Neural cell (in vitro differentiated cells): ENCODE measurements at regions not wholly inside any gene's neighbourhood (a gene's known extent, or its start where the extent isn't known, plus 50 kb on each side); places are given as distances from the start of the nearest gene placed in this dataset.
A peak's percentile ranks its signal among the peaks of the same experiment; 100 is the strongest.

Source experiments
- H2AFZ ChIP-seq: fragments of 200-600, 300-800 bp; sonication (generic), shearing (Covaris generic); 2 replicates; pipeline ENCODE4 v1.6.0; 2014; ENCODE audit warnings: low read depth, mild to moderate bottlenecking, antibody characterized with exemption, low read length, moderate library complexity
- H3F3A ChIP-seq: fragments of 200-600 bp; shearing (Covaris generic); 2 replicates; pipeline ENCODE4 v1.6.1; 2016; ENCODE audit warnings: mild to moderate bottlenecking, moderate library complexity, mixed read lengths, antibody characterized with exemption, low read length; ENCODE audit not compliant: insufficient read depth, poor library complexity, severe bottlenecking
- H3K27ac ChIP-seq: fragments of 200-600, 300-800 bp; sonication (generic), shearing (Covaris generic); 2 replicates; pipeline ENCODE4 v1.5.1; 2014; ENCODE audit warnings: mild to moderate bottlenecking, low read length, moderate library complexity
- H3K27me3 ChIP-seq: fragments of 300-800, 200-600 bp; sonication (generic), shearing (Covaris generic); 2 replicates; pipeline ENCODE4 v1.6.0; 2014; ENCODE audit warnings: mild to moderate bottlenecking, low read depth, low read length, moderate library complexity; ENCODE audit not compliant: insufficient read depth
- H3K36me3 ChIP-seq: fragments of 300-800, 200-600 bp; sonication (generic), shearing (Covaris generic); 2 replicates; pipeline ENCODE4 v1.5.1; 2014; ENCODE audit warnings: mild to moderate bottlenecking, antibody characterized with exemption, low read length, moderate library complexity; ENCODE audit not compliant: insufficient read depth
- H3K4me2 ChIP-seq: fragments of 300-800, 200-600 bp; sonication (generic), shearing (Covaris generic); 2 replicates; pipeline ENCODE4 v1.6.0; 2014; ENCODE audit warnings: mild to moderate bottlenecking, low read length
- H3K4me3 ChIP-seq: fragments of 300-800, 200-600 bp; sonication (generic), shearing (Covaris generic); 2 replicates; pipeline ENCODE4 v1.5.1; 2014; ENCODE audit warnings: mild to moderate bottlenecking, low read length, moderate library complexity
- H3K79me2 ChIP-seq: fragments of 200-600 bp; shearing (Covaris generic); replicated peaks from 2 replicates; pipeline ENCODE4 v1.6.0; 2014; ENCODE audit warnings: mild to moderate bottlenecking, low read length, moderate library complexity; ENCODE audit not compliant: insufficient read depth
- H3K9ac ChIP-seq: fragments of 300-800, 200-600 bp; sonication (generic), shearing (Covaris generic); 2 replicates; pipeline ENCODE4 v1.6.1; 2016; ENCODE audit warnings: mild to moderate bottlenecking, low read length, mixed read lengths
- H3K9me2 ChIP-seq: fragments of 200-600 bp; shearing (Covaris generic); 2 replicates; pipeline ENCODE4 v1.6.1; 2016; ENCODE audit warnings: mild to moderate bottlenecking, low read length, mixed read lengths; ENCODE audit not compliant: insufficient read depth
- H3K9me3 ChIP-seq: fragments of 200-600, 300-800 bp; sonication (generic), shearing (Covaris generic); 2 replicates; pipeline ENCODE4 v1.6.1; 2016; ENCODE audit warnings: mild to moderate bottlenecking, mixed run types, low read length, moderate library complexity, mixed read lengths
- H4K20me1 ChIP-seq: fragments of 200-600 bp; shearing (Covaris generic); 2 replicates; pipeline ENCODE4 v1.6.1; 2016; ENCODE audit warnings: mild to moderate bottlenecking, mixed run types; ENCODE audit not compliant: insufficient read depth
- EP300 ChIP-seq: fragments of 450-650 bp; conservative IDR thresholded peaks from 2 replicates; pipeline ENCODE4 v1.6.1; 2014; ENCODE audit warnings: antibody characterized with exemption, mild to moderate bottlenecking, moderate library complexity; ENCODE audit not compliant: poor library complexity, severe bottlenecking
- EZH2 ChIP-seq: fragments of 200-600, 300-800 bp; shearing (Covaris generic), sonication (generic); IDR thresholded peaks from 2 replicates; pipeline ENCODE4 v1.6.1; 2014; ENCODE audit warnings: antibody characterized with exemption, low read length, borderline replicate concordance, mild to moderate bottlenecking; ENCODE audit not compliant: insufficient read depth, poor library complexity, severe bottlenecking
- MXI1 ChIP-seq: fragments of 450-650 bp; conservative IDR thresholded peaks from 2 replicates; pipeline ENCODE4 v1.6.1; 2014; ENCODE audit warnings: antibody characterized with exemption, mild to moderate bottlenecking; ENCODE audit not compliant: poor library complexity, severe bottlenecking
- POLR2AphosphoS5 ChIP-seq: IDR thresholded peaks from 2 replicates; pipeline ENCODE4 v1.6.1; 2012
- RAD21 ChIP-seq: fragments of 450-650 bp; conservative IDR thresholded peaks from 2 replicates; pipeline ENCODE4 v1.6.1; 2014; ENCODE audit warnings: antibody characterized with exemption, mild to moderate bottlenecking, moderate library complexity
- SMC3 ChIP-seq: fragments of 450-650 bp; conservative IDR thresholded peaks from 2 replicates; pipeline ENCODE4 v1.6.1; 2014; ENCODE audit warnings: antibody characterized with exemption, mild to moderate bottlenecking, moderate library complexity; ENCODE audit not compliant: poor library complexity
- TAF1 ChIP-seq: IDR thresholded peaks from 2 replicates; pipeline ENCODE4 v1.6.1; 2012; ENCODE audit warnings: low read depth
- TF ChIP-seq, protein P1 (sequence below): IDR thresholded peaks from 2 replicates; pipeline ENCODE4 v1.6.1; 2012; ENCODE audit warnings: borderline replicate concordance
- TF ChIP-seq, protein P2 (sequence below): fragments of 450-650 bp; IDR thresholded peaks from 2 replicates; pipeline ENCODE4 v1.5.1; 2014; ENCODE audit warnings: antibody characterized with exemption, mild to moderate bottlenecking, moderate library complexity; ENCODE audit not compliant: poor library complexity, severe bottlenecking

GRCh38 chr22:49031746-49032330, 795.8 kb downstream of the BRD1 start:
- TF ChIP-seq MXI1, result no peak
- TF ChIP-seq EP300, result peak; percentile 7
- TF ChIP-seq TAF1, result no peak
- no peak for TF ChIP-seq POLR2AphosphoS5
- TF ChIP-seq, protein P1, sequence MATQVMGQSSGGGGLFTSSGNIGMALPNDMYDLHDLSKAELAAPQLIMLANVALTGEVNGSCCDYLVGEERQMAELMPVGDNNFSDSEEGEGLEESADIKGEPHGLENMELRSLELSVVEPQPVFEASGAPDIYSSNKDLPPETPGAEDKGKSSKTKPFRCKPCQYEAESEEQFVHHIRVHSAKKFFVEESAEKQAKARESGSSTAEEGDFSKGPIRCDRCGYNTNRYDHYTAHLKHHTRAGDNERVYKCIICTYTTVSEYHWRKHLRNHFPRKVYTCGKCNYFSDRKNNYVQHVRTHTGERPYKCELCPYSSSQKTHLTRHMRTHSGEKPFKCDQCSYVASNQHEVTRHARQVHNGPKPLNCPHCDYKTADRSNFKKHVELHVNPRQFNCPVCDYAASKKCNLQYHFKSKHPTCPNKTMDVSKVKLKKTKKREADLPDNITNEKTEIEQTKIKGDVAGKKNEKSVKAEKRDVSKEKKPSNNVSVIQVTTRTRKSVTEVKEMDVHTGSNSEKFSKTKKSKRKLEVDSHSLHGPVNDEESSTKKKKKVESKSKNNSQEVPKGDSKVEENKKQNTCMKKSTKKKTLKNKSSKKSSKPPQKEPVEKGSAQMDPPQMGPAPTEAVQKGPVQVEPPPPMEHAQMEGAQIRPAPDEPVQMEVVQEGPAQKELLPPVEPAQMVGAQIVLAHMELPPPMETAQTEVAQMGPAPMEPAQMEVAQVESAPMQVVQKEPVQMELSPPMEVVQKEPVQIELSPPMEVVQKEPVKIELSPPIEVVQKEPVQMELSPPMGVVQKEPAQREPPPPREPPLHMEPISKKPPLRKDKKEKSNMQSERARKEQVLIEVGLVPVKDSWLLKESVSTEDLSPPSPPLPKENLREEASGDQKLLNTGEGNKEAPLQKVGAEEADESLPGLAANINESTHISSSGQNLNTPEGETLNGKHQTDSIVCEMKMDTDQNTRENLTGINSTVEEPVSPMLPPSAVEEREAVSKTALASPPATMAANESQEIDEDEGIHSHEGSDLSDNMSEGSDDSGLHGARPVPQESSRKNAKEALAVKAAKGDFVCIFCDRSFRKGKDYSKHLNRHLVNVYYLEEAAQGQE, result no peak
- TF ChIP-seq EZH2, result no peak
- no peak for TF ChIP-seq RAD21
- TF ChIP-seq SMC3, result no peak

DNA sequence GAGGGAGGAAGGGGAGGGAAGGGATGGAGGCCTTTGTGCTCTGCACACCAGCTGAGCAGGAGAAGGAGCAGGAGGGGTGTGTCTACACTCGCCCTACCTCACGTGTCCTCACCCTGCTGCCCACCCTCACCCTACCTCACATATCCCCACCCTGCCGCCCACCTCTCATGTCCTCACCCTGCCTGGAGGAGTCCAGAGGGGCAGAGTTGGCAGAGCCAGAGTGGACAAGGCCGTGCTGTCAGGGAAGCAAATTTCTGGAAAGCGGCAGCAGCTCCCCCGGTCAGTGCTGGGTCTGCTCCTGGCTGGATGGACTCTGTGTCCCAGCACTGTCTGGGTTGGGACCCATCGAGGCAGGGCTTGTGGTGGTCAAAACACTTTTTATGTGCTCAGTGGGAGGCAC, 799.6 kb downstream of the BRD1 start:
- Histone ChIP-seq H3K79me2 (no peaks in the 10 kb centered on the region), H3K27me3 (no peaks in the 10 kb centered on the region), H3K4me3 (no peak overlapping the region)

More at GRCh38 chr22:49031746-49032330, 795.8 kb downstream of the BRD1 start:
- no peaks in the 10 kb centered on the region for H3K36me3 ChIP-seq
- no peaks in the 10 kb centered on the region for H3K79me2 ChIP-seq
- no peaks in the 10 kb centered on the region for H4K20me1 ChIP-seq
- H3K27ac ChIP-seq, result no peak overlapping the region
- no peaks in the 10 kb centered on the region for H3K9me2 ChIP-seq
- no peak overlapping the region for H3K9ac ChIP-seq
- H3K4me2 ChIP-seq, result no peak overlapping the region
- no peak overlapping the region for H2AFZ ChIP-seq
- no peaks in the 10 kb centered on the region for H3K9me3 ChIP-seq
- H3K27me3 ChIP-seq, result no peaks in the 10 kb centered on the region
- H3K4me3 ChIP-seq, result no peak overlapping the region
- no peaks in the 10 kb centered on the region for H3F3A ChIP-seq

More for the DNA sequence above, 799.6 kb downstream of the BRD1 start:
- H3K9me2 ChIP-seq, result no peaks in the 10 kb centered on the region
- TF ChIP-seq RAD21 (no peak), SMC3 (no peak), EP300 (no peak), TAF1 (no peak), MXI1 (no peak), EZH2 (no peak), POLR2AphosphoS5 (no peak)
- TF ChIP-seq, protein P2, sequence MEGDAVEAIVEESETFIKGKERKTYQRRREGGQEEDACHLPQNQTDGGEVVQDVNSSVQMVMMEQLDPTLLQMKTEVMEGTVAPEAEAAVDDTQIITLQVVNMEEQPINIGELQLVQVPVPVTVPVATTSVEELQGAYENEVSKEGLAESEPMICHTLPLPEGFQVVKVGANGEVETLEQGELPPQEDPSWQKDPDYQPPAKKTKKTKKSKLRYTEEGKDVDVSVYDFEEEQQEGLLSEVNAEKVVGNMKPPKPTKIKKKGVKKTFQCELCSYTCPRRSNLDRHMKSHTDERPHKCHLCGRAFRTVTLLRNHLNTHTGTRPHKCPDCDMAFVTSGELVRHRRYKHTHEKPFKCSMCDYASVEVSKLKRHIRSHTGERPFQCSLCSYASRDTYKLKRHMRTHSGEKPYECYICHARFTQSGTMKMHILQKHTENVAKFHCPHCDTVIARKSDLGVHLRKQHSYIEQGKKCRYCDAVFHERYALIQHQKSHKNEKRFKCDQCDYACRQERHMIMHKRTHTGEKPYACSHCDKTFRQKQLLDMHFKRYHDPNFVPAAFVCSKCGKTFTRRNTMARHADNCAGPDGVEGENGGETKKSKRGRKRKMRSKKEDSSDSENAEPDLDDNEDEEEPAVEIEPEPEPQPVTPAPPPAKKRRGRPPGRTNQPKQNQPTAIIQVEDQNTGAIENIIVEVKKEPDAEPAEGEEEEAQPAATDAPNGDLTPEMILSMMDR, result no peak
- TF ChIP-seq, protein P1, result no peak
- H3K9me3 ChIP-seq, result no peaks in the 10 kb centered on the region
- H3K9ac ChIP-seq, result no peak overlapping the region
- no peaks in the 10 kb centered on the region for H3K36me3 ChIP-seq
- no peak overlapping the region for H2AFZ ChIP-seq
- H3F3A ChIP-seq, result no peaks in the 10 kb centered on the region
- H4K20me1 ChIP-seq, result no peaks in the 10 kb centered on the region
- H3K27ac ChIP-seq, result no peak overlapping the region
- H3K4me2 ChIP-seq, result no peak overlapping the region
